ENCODE measurements at regions not wholly inside any gene's neighbourhood (a gene's known extent, or its start where the extent isn't known, plus 50 kb on each side); places are given as distances from the start of the nearest gene placed in this dataset.

DNA sequence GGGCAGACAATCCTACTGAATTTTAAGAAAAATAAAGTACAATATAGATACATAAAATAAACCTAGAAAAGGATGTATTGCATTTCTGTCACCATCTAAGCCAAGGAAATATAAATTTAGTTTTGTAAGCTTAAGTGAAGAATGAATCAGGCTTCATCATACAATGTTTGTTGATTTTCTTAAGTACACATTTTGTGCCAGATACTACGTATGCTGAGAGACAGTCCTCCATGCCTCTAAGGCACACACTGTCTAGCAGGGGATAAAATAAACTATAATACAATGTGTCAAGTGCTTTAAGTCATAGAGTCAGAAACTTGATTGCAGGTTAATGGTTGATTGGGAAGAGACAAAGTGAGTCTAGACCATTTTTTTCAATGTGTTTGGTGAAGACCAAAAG, 465.7 kb downstream of the TBC1D4 start:
- no peaks in the 10 kb centered on the region for H3K27me3 ChIP-seq (ENCODE audit: insufficient read depth)
- H4K20me1 ChIP-seq (replicated peaks; ENCODE audit: insufficient read depth) = no peaks in the 10 kb centered on the region
- H3F3A ChIP-seq (replicated peaks; ENCODE audit: low read depth) = no peaks in the 10 kb centered on the region
- Mint-ChIP-seq H3K27me3 (ENCODE audit: insufficient read depth, low read depth, poor library complexity) (no peaks in the 10 kb centered on the region), H3K4me1 (peaks cover 2% of the 10 kb centered on the region; the same call in 1 of the 3 replicates), H3K36me3 (ENCODE audit: low read depth) (no peaks in the 10 kb centered on the region), H3K27ac (no peak overlapping the region), H3K4me3 (no peak overlapping the region), H3K9me3 (no peaks in the 10 kb centered on the region)
- H3K79me2 ChIP-seq (replicated peaks; ENCODE audit: insufficient read depth) = no peaks in the 10 kb centered on the region
- DNase-seq (ENCODE audit: low spot score) (no peak), ATAC-seq (no peak)
- H2AFZ ChIP-seq = no peak overlapping the region
- H3K9me2 ChIP-seq (ENCODE audit: insufficient read depth) = no peaks in the 10 kb centered on the region
- H3K36me3 ChIP-seq (ENCODE audit: insufficient read depth) = no peaks in the 10 kb centered on the region
- H3K4me1 ChIP-seq (ENCODE audit: insufficient read depth) = no peaks in the 10 kb centered on the region
- H3K27ac ChIP-seq (ENCODE audit: low read depth) = no peak overlapping the region
- no peak overlapping the region for H3K4me3 ChIP-seq
- H3K4me2 ChIP-seq = no peak overlapping the region
- no peak for TF ChIP-seq POLR2AphosphoS5 (IDR thresholded peaks at IDR 0.05; ENCODE audit: low read depth)
- no peak for TF ChIP-seq ZNF114 (CRISPR knock-in tag; IDR thresholded peaks at IDR 0.05)
- no peak for TF ChIP-seq STAT1 (IDR thresholded peaks at IDR 0.05; ENCODE audit: unreplicated experiment)
- TF ChIP-seq, protein P1, sequence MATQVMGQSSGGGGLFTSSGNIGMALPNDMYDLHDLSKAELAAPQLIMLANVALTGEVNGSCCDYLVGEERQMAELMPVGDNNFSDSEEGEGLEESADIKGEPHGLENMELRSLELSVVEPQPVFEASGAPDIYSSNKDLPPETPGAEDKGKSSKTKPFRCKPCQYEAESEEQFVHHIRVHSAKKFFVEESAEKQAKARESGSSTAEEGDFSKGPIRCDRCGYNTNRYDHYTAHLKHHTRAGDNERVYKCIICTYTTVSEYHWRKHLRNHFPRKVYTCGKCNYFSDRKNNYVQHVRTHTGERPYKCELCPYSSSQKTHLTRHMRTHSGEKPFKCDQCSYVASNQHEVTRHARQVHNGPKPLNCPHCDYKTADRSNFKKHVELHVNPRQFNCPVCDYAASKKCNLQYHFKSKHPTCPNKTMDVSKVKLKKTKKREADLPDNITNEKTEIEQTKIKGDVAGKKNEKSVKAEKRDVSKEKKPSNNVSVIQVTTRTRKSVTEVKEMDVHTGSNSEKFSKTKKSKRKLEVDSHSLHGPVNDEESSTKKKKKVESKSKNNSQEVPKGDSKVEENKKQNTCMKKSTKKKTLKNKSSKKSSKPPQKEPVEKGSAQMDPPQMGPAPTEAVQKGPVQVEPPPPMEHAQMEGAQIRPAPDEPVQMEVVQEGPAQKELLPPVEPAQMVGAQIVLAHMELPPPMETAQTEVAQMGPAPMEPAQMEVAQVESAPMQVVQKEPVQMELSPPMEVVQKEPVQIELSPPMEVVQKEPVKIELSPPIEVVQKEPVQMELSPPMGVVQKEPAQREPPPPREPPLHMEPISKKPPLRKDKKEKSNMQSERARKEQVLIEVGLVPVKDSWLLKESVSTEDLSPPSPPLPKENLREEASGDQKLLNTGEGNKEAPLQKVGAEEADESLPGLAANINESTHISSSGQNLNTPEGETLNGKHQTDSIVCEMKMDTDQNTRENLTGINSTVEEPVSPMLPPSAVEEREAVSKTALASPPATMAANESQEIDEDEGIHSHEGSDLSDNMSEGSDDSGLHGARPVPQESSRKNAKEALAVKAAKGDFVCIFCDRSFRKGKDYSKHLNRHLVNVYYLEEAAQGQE (IDR thresholded peaks at IDR 0.05; ENCODE audit: unreplicated experiment) = no peak
- TF ChIP-seq, protein P2, sequence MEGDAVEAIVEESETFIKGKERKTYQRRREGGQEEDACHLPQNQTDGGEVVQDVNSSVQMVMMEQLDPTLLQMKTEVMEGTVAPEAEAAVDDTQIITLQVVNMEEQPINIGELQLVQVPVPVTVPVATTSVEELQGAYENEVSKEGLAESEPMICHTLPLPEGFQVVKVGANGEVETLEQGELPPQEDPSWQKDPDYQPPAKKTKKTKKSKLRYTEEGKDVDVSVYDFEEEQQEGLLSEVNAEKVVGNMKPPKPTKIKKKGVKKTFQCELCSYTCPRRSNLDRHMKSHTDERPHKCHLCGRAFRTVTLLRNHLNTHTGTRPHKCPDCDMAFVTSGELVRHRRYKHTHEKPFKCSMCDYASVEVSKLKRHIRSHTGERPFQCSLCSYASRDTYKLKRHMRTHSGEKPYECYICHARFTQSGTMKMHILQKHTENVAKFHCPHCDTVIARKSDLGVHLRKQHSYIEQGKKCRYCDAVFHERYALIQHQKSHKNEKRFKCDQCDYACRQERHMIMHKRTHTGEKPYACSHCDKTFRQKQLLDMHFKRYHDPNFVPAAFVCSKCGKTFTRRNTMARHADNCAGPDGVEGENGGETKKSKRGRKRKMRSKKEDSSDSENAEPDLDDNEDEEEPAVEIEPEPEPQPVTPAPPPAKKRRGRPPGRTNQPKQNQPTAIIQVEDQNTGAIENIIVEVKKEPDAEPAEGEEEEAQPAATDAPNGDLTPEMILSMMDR (conservative IDR thresholded peaks at IDR 0.05; ENCODE audit: low read depth in 2 of 2) = no peak
- TF ChIP-seq CREB1 (CRISPR knock-in tag; IDR thresholded peaks at IDR 0.05; ENCODE audit: low read depth) = no peak
- TF ChIP-seq, protein P3, sequence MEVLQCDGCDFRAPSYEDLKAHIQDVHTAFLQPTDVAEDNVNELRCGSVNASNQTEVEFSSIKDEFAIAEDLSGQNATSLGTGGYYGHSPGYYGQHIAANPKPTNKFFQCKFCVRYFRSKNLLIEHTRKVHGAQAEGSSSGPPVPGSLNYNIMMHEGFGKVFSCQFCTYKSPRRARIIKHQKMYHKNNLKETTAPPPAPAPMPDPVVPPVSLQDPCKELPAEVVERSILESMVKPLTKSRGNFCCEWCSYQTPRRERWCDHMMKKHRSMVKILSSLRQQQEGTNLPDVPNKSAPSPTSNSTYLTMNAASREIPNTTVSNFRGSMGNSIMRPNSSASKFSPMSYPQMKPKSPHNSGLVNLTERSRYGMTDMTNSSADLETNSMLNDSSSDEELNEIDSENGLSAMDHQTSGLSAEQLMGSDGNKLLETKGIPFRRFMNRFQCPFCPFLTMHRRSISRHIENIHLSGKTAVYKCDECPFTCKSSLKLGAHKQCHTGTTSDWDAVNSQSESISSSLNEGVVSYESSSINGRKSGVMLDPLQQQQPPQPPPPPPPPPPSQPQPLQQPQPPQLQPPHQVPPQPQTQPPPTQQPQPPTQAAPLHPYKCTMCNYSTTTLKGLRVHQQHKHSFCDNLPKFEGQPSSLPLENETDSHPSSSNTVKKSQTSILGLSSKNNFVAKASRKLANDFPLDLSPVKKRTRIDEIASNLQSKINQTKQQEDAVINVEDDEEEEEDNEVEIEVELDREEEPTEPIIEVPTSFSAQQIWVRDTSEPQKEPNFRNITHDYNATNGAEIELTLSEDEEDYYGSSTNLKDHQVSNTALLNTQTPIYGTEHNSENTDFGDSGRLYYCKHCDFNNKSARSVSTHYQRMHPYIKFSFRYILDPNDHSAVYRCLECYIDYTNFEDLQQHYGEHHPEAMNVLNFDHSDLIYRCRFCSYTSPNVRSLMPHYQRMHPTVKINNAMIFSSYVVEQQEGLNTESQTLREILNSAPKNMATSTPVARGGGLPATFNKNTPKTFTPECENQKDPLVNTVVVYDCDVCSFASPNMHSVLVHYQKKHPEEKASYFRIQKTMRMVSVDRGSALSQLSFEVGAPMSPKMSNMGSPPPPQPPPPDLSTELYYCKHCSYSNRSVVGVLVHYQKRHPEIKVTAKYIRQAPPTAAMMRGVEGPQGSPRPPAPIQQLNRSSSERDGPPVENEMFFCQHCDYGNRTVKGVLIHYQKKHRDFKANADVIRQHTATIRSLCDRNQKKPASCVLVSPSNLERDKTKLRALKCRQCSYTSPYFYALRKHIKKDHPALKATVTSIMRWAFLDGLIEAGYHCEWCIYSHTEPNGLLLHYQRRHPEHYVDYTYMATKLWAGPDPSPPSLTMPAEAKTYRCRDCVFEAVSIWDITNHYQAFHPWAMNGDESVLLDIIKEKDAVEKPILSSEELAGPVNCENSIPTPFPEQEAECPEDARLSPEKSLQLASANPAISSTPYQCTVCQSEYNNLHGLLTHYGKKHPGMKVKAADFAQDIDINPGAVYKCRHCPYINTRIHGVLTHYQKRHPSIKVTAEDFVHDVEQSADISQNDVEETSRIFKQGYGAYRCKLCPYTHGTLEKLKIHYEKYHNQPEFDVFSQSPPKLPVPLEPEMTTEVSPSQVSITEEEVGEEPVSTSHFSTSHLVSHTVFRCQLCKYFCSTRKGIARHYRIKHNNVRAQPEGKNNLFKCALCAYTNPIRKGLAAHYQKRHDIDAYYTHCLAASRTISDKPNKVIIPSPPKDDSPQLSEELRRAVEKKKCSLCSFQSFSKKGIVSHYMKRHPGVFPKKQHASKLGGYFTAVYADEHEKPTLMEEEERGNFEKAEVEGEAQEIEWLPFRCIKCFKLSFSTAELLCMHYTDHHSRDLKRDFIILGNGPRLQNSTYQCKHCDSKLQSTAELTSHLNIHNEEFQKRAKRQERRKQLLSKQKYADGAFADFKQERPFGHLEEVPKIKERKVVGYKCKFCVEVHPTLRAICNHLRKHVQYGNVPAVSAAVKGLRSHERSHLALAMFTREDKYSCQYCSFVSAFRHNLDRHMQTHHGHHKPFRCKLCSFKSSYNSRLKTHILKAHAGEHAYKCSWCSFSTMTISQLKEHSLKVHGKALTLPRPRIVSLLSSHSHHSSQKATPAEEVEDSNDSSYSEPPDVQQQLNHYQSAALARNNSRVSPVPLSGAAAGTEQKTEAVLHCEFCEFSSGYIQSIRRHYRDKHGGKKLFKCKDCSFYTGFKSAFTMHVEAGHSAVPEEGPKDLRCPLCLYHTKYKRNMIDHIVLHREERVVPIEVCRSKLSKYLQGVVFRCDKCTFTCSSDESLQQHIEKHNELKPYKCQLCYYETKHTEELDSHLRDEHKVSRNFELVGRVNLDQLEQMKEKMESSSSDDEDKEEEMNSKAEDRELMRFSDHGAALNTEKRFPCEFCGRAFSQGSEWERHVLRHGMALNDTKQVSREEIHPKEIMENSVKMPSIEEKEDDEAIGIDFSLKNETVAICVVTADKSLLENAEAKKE (CRISPR knock-in tag; IDR thresholded peaks at IDR 0.05) = no peak
- TF ChIP-seq ZNF331 (CRISPR knock-in tag; IDR thresholded peaks at IDR 0.05; ENCODE audit: low read depth) = no peak
- no peak for TF ChIP-seq NANOG (IDR thresholded peaks at IDR 0.05; ENCODE audit: borderline replicate concordance)
- TF ChIP-seq EZH2 (IDR thresholded peaks at IDR 0.05; ENCODE audit: low read depth, unreplicated experiment) = no peak
- TF ChIP-seq, protein P4, sequence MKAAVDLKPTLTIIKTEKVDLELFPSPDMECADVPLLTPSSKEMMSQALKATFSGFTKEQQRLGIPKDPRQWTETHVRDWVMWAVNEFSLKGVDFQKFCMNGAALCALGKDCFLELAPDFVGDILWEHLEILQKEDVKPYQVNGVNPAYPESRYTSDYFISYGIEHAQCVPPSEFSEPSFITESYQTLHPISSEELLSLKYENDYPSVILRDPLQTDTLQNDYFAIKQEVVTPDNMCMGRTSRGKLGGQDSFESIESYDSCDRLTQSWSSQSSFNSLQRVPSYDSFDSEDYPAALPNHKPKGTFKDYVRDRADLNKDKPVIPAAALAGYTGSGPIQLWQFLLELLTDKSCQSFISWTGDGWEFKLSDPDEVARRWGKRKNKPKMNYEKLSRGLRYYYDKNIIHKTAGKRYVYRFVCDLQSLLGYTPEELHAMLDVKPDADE (IDR thresholded peaks at IDR 0.05) = no peak
- TF ChIP-seq EZH2phosphoT487 (IDR thresholded peaks at IDR 0.05; ENCODE audit: unreplicated experiment) = no peak
